A673 (cell line): ENCODE measurements at regions not wholly inside any gene's neighbourhood (a gene's known extent, or its start where the extent isn't known, plus 50 kb on each side); places are given as distances from the start of the nearest gene placed in this dataset.

ENCODE experiments used
- EZH2 ChIP-seq: fragments of 200-600 bp; sonication (generic); IDR thresholded peaks from 2 replicates; pipeline ENCODE4 v1.6.1; 2017; ENCODE audit warnings: borderline replicate concordance, low read depth, mild to moderate bottlenecking, mixed read lengths, antibody characterized with exemption, low read length; ENCODE audit not compliant: poor library complexity, severe bottlenecking
- TF ChIP-seq, protein P1 (sequence below): fragments of 300-800, 200-600 bp; sonication (generic); conservative IDR thresholded peaks from 2 replicates; pipeline ENCODE4 v1.5.1; 2017; ENCODE audit warnings: low read depth, mild to moderate bottlenecking, antibody characterized with exemption, low read length, moderate library complexity, mixed read lengths

DNA sequence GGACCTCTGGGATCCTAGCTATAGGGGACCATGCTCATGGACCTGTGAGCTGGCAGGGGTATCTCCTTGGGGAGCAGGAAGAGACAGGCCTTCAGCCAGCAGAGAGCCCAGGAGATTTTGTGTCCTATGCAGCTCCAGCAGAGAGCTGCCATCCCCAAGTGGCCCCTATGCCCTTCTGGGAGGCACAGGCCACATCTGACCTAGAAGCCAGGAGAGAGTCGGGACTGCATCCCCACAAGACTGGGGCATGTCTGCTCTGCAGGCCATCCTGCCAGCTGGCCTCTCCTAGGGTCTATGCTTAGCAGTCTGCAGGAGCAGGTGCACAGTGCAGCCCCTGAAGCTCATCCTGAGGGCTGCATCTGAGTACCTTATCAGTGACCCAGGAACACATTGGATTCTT is 279.5 kb downstream of the KIF2B start:
- TF ChIP-seq, protein P1, sequence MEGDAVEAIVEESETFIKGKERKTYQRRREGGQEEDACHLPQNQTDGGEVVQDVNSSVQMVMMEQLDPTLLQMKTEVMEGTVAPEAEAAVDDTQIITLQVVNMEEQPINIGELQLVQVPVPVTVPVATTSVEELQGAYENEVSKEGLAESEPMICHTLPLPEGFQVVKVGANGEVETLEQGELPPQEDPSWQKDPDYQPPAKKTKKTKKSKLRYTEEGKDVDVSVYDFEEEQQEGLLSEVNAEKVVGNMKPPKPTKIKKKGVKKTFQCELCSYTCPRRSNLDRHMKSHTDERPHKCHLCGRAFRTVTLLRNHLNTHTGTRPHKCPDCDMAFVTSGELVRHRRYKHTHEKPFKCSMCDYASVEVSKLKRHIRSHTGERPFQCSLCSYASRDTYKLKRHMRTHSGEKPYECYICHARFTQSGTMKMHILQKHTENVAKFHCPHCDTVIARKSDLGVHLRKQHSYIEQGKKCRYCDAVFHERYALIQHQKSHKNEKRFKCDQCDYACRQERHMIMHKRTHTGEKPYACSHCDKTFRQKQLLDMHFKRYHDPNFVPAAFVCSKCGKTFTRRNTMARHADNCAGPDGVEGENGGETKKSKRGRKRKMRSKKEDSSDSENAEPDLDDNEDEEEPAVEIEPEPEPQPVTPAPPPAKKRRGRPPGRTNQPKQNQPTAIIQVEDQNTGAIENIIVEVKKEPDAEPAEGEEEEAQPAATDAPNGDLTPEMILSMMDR, result no peak
- no peak for TF ChIP-seq EZH2
